Endodermal cell (in vitro differentiated cells): ENCODE measurements at regions not wholly inside any gene's neighbourhood (a gene's known extent, or its start where the extent isn't known, plus 50 kb on each side); places are given as distances from the start of the nearest gene placed in this dataset.

Source experiments
- DNase-seq: peaks from one replicate; pipeline ENCODE4 v3.0.0-alpha.2; 2017
- H3K27ac ChIP-seq: 2 replicates; pipeline ENCODE4 v1.5.1; 2013; ENCODE audit warnings: mild to moderate bottlenecking, low read depth, low read length, moderate library complexity
- H3K27me3 ChIP-seq: 2 replicates; pipeline ENCODE4 v1.6.1; 2013; ENCODE audit warnings: mild to moderate bottlenecking, low read length, moderate library complexity; ENCODE audit not compliant: insufficient read depth, control insufficient read depth, poor library complexity, severe bottlenecking
- H3K36me3 ChIP-seq: 2 replicates; pipeline ENCODE4 v1.7.0; 2013; ENCODE audit warnings: mild to moderate bottlenecking, low read length, moderate library complexity; ENCODE audit not compliant: control insufficient read depth, insufficient read depth
- H3K4me1 ChIP-seq: one replicate; pipeline ENCODE4 v1.7.0; 2013; ENCODE audit warnings: low read length; ENCODE audit not compliant: control insufficient read depth, insufficient read depth
- H3K4me3 ChIP-seq: 2 replicates; pipeline ENCODE4 v1.5.1; 2013; ENCODE audit warnings: mild to moderate bottlenecking, low read length, moderate library complexity
- H3K9ac ChIP-seq: 2 replicates; pipeline ENCODE4 v1.6.1; 2013; ENCODE audit warnings: mild to moderate bottlenecking, low read length, moderate library complexity; ENCODE audit not compliant: poor library complexity, severe bottlenecking; ENCODE audit errors: extremely low read depth
- H3K9me3 ChIP-seq: 2 replicates; pipeline ENCODE4 v1.6.1; 2013; ENCODE audit warnings: mild to moderate bottlenecking, low read length, moderate library complexity; ENCODE audit not compliant: control insufficient read depth
- H3K27ac Mint-ChIP-seq: 2 replicates; pipeline ENCODE4 v1.8.0; 2020; ENCODE audit warnings: mixed read lengths
- H3K27me3 Mint-ChIP-seq: 2 replicates; pipeline ENCODE4 v1.8.0; 2021; ENCODE audit warnings: mild to moderate bottlenecking, mixed read lengths; ENCODE audit not compliant: insufficient read depth
- H3K36me3 Mint-ChIP-seq: 2 replicates; pipeline ENCODE4 v1.8.0; 2020; ENCODE audit warnings: low read depth, mixed read lengths
- H3K4me1 Mint-ChIP-seq: 2 replicates; pipeline ENCODE4 v1.8.0; 2020; ENCODE audit warnings: mixed read lengths
- H3K4me3 Mint-ChIP-seq: 2 replicates; pipeline ENCODE4 v1.8.0; 2020; ENCODE audit warnings: mild to moderate bottlenecking, moderate library complexity, mixed read lengths
- H3K9me3 Mint-ChIP-seq: 2 replicates; pipeline ENCODE4 v1.8.0; 2020; ENCODE audit warnings: mild to moderate bottlenecking, mixed read lengths
- CTCF ChIP-seq: fragments of 200-600 bp; sonication (generic); conservative IDR thresholded peaks from 2 replicates; pipeline ENCODE4 v1.5.0; 2021; ENCODE audit warnings: antibody characterized with exemption, mild to moderate bottlenecking
- WGBS, 2 experiments: methylation state at CpG; one replicate each; pipeline versions ENCODE4 v1.1.5 to v1.1.7; 2013; ENCODE audit warnings: missing lambda C conversion rate in 2 of 2, mixed read lengths in 1 of 2; ENCODE audit not compliant: insufficient coverage in 1 of 2, insufficient read length in 1 of 2; 5-methylcytosine and 5-hydroxymethylcytosine counted together

GRCh38 chr13:73820688-73821087 is 313.5 kb downstream of the KLF12 start:
- H3K4me3 ChIP-seq, result no peak overlapping the region
- Mint-ChIP-seq H3K9me3 (peaks cover 10% of the 10 kb centered on the region), H3K27me3 (no peaks in the 10 kb centered on the region), H3K27ac (no peak overlapping the region), H3K36me3 (peaks cover 4% of the 10 kb centered on the region), H3K4me3 (no peak overlapping the region), H3K4me1 (peaks cover 15% of the 10 kb centered on the region)
- H3K9me3 ChIP-seq, result peaks cover 9% of the 10 kb centered on the region
- no peak overlapping the region for H3K9ac ChIP-seq
- no peak for DNase-seq
- WGBS, 2 experiments, result 90 to 94% methylated on average over 2 of the region's 2 CpGs
- no peak for TF ChIP-seq CTCF
- H3K36me3 ChIP-seq, result no peaks in the 10 kb centered on the region
- no peak overlapping the region for H3K27ac ChIP-seq
- no peaks in the 10 kb centered on the region for H3K4me1 ChIP-seq
- no peaks in the 10 kb centered on the region for H3K27me3 ChIP-seq

GRCh38 chr13:73820285-73820684 is 313.9 kb downstream of the KLF12 start:
- Mint-ChIP-seq H3K27ac (no peak overlapping the region), H3K4me1 (peaks cover 15% of the 10 kb centered on the region), H3K36me3 (peaks cover 3% of the 10 kb centered on the region), H3K27me3 (no peaks in the 10 kb centered on the region), H3K4me3 (no peak overlapping the region), H3K9me3 (peaks cover 10% of the 10 kb centered on the region)
- DNase-seq, result no peak
- H3K36me3 ChIP-seq, result no peaks in the 10 kb centered on the region
- no peaks in the 10 kb centered on the region for H3K27me3 ChIP-seq
- H3K27ac ChIP-seq, result no peak overlapping the region
- no peak overlapping the region for H3K4me3 ChIP-seq
- H3K4me1 ChIP-seq, result no peaks in the 10 kb centered on the region
- TF ChIP-seq CTCF, result no peak
- no peak overlapping the region for H3K9ac ChIP-seq
- 89 to 95% methylated on average over 3 of the region's 3 CpGs for WGBS, 2 experiments
- H3K9me3 ChIP-seq, result peaks cover 9% of the 10 kb centered on the region

DNA sequence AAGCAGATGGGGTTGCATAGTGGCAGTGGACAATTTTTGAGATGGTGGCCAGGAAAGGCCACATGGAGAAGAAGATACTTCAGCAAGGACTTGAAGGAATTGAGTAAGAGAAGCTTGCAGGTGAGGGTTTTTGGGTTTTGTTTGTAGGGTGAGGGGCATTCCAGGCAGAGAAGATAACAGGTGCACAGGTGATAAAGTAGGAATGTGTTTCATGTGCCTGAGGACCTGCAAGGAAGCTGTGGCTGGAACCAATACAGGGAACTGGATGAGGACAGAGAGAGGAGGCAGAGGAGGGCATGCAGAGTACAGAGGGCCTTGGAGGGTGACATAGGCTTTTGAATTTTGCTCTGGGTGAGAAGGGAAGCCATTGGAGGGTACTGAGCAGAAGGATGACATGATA is 314.5 kb downstream of the KLF12 start:
- H3K36me3 Mint-ChIP-seq, result no peaks in the 10 kb centered on the region
- H3K27ac ChIP-seq, result no peak overlapping the region
- no peaks in the 10 kb centered on the region for H3K4me1 ChIP-seq
- peaks cover 15% of the 10 kb centered on the region for H3K4me1 Mint-ChIP-seq
- no peak for TF ChIP-seq CTCF
- no peaks in the 10 kb centered on the region for H3K27me3 ChIP-seq
- no peaks in the 10 kb centered on the region for H3K36me3 ChIP-seq
- H3K9me3 Mint-ChIP-seq, result peaks cover 10% of the 10 kb centered on the region
- DNase-seq, result no peak
- no peak overlapping the region for H3K4me3 ChIP-seq
- no peaks in the 10 kb centered on the region for H3K27me3 Mint-ChIP-seq
- no peak overlapping the region for H3K4me3 Mint-ChIP-seq
- H3K27ac Mint-ChIP-seq, result no peak overlapping the region
- peaks cover 9% of the 10 kb centered on the region for H3K9me3 ChIP-seq
- no peak overlapping the region for H3K9ac ChIP-seq
